ENCODE measurements at regions not wholly inside any gene's neighbourhood (a gene's known extent, or its start where the extent isn't known, plus 50 kb on each side); places are given as distances from the start of the nearest gene placed in this dataset.

GRCh38 chr2:16473575-16473974, 192.1 kb downstream of the CYRIA start:
- no peak overlapping the region for H3K27ac ChIP-seq (ENCODE audit: low read length)
- H3K4me1 ChIP-seq (ENCODE audit: control insufficient read depth, low read depth, low read length): no peaks in the 10 kb centered on the region
- H3K4me3 ChIP-seq (ENCODE audit: low read length): no peak overlapping the region
- no peak overlapping the region for H3K9ac ChIP-seq (ENCODE audit: low read length)
- H3K36me3 ChIP-seq (ENCODE audit: control insufficient read depth, low read depth, low read length): no peaks in the 10 kb centered on the region
- no peaks in the 10 kb centered on the region for H3K9me3 ChIP-seq (ENCODE audit: control insufficient read depth, low read depth, low read length)
- no peaks in the 10 kb centered on the region for H3K27me3 ChIP-seq (ENCODE audit: control insufficient read depth, insufficient read depth, low read length)

GRCh38 chr2:16470936-16471490, 194.6 kb downstream of the CYRIA start:
- no peaks in the 10 kb centered on the region for H3K27me3 ChIP-seq (ENCODE audit: control insufficient read depth, insufficient read depth, low read length)
- H3K9ac ChIP-seq (ENCODE audit: low read length): no peak overlapping the region
- no peak overlapping the region for H3K4me3 ChIP-seq (ENCODE audit: low read length)
- H3K27ac ChIP-seq (ENCODE audit: low read length): no peak overlapping the region
- no peaks in the 10 kb centered on the region for H3K4me1 ChIP-seq (ENCODE audit: control insufficient read depth, low read depth, low read length)
- H3K9me3 ChIP-seq (ENCODE audit: control insufficient read depth, low read depth, low read length): no peaks in the 10 kb centered on the region
- no peaks in the 10 kb centered on the region for H3K36me3 ChIP-seq (ENCODE audit: control insufficient read depth, low read depth, low read length)

GRCh38 chr2:16466821-16467151, 198.8 kb downstream of the CYRIA start:
- H3K4me3 ChIP-seq (ENCODE audit: low read length): no peak overlapping the region
- H3K9me3 ChIP-seq (ENCODE audit: control insufficient read depth, low read depth, low read length): no peaks in the 10 kb centered on the region
- no peaks in the 10 kb centered on the region for H3K4me1 ChIP-seq (ENCODE audit: control insufficient read depth, low read depth, low read length)
- H3K27ac ChIP-seq (ENCODE audit: low read length): no peak overlapping the region
- no peaks in the 10 kb centered on the region for H3K36me3 ChIP-seq (ENCODE audit: control insufficient read depth, low read depth, low read length)
- H3K27me3 ChIP-seq (ENCODE audit: control insufficient read depth, insufficient read depth, low read length): no peaks in the 10 kb centered on the region
- no peak overlapping the region for H3K9ac ChIP-seq (ENCODE audit: low read length)

DNA sequence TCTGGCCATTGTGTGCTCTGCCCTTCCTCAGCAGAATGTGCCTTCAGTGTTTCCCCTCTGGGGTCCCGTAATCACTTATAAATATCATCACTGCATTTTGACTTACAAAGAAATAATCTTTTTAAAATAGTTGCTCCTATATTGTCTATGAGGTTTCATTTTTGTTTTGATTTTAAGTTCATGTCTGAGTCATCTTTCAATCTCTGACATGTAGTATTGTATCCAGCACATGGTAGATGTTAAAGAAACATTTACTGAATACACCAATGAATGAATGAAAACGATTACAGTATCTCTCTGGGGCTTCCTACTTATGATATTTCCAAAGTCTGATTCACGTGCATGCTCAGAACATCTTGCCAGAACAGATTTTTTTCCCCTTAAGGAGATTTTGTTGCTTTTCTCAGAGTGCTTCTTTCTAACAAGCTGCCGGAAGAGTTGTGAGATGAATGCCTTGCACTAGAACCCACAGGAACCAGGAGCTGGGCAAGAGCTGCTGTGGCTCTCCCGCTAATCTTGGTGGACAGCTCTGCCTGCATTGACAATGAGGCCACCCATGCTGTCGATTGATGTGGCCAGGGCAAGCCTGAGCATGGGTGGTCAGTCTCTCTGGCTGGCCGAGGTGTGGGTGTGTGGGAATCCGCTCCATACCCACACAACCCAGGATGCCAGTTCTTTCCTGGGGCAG, 199.4 kb downstream of the CYRIA start:
- Histone ChIP-seq H3K4me1 (ENCODE audit: control insufficient read depth, low read depth, low read length) (no peaks in the 10 kb centered on the region), H3K27ac (ENCODE audit: low read length) (no peak overlapping the region)

DNA sequence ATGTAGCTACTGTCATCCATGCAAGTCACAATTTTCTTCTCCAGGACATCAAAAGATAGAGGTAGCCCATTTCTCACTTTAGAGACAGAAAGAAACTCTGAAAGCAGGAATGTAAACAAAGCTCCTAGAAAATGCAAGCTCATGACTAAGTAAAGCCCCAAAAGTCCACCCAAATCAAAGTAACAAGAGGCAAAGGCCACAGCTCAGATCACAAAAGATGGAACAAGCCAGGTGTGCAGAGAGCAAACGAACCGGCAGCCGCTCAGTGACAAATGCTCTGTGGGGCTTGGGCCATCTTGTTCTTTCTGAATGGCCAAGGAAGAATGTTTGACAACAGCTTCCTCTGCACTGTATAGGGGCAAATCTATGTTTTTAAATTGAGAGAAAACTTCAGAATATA, 201.0 kb downstream of the CYRIA start:
- H3K36me3 ChIP-seq (ENCODE audit: control insufficient read depth, low read depth, low read length): no peaks in the 10 kb centered on the region
- H3K27ac ChIP-seq (ENCODE audit: low read length): no peak overlapping the region
- H3K4me3 ChIP-seq (ENCODE audit: low read length): no peak overlapping the region
- no peak overlapping the region for H3K9ac ChIP-seq (ENCODE audit: low read length)
- no peaks in the 10 kb centered on the region for H3K4me1 ChIP-seq (ENCODE audit: control insufficient read depth, low read depth, low read length)
- no peaks in the 10 kb centered on the region for H3K27me3 ChIP-seq (ENCODE audit: control insufficient read depth, insufficient read depth, low read length)
- H3K9me3 ChIP-seq (ENCODE audit: control insufficient read depth, low read depth, low read length): no peaks in the 10 kb centered on the region

More for the DNA sequence above, 199.4 kb downstream of the CYRIA start:
- no peaks in the 10 kb centered on the region for H3K9me3 ChIP-seq (ENCODE audit: control insufficient read depth, low read depth, low read length)
- no peak overlapping the region for H3K4me3 ChIP-seq (ENCODE audit: low read length)
- H3K9ac ChIP-seq (ENCODE audit: low read length): no peak overlapping the region
- H3K36me3 ChIP-seq (ENCODE audit: control insufficient read depth, low read depth, low read length): no peaks in the 10 kb centered on the region
- H3K27me3 ChIP-seq (ENCODE audit: control insufficient read depth, insufficient read depth, low read length): no peaks in the 10 kb centered on the region

DNA sequence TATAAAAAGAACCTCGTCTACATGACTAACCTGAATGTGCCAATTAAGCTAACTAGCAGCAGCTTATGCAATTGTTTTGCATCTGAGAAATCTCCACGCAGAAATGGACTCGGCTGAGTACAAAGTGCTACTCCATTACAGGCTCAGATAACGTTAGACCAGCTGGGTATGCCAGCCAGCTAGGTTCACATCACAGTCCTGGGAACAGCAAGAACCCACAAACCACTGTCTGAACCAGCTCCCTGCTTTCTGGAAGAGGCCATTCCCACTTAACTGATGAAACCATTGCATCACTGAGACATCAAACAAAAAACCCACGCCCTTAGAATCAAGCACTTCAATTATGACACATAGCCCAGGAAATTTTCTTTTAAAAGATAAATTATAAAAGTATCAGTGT, 202.7 kb downstream of the CYRIA start:
- Histone ChIP-seq H3K4me3 (ENCODE audit: low read length) (no peak overlapping the region), H3K4me1 (ENCODE audit: control insufficient read depth, low read depth, low read length) (no peaks in the 10 kb centered on the region), H3K9me3 (ENCODE audit: control insufficient read depth, low read depth, low read length) (no peaks in the 10 kb centered on the region), H3K9ac (ENCODE audit: low read length) (no peak overlapping the region), H3K27ac (ENCODE audit: low read length) (no peak overlapping the region), H3K36me3 (ENCODE audit: control insufficient read depth, low read depth, low read length) (no peaks in the 10 kb centered on the region), H3K27me3 (ENCODE audit: control insufficient read depth, insufficient read depth, low read length) (no peaks in the 10 kb centered on the region)

- Histone ChIP-seq H3K9me3 (ENCODE audit: control insufficient read depth, low read depth, low read length) (no peaks in the 10 kb centered on the region), H3K27me3 (ENCODE audit: control insufficient read depth, insufficient read depth, low read length) (no peaks in the 10 kb centered on the region), H3K27ac (ENCODE audit: low read length) (no peak overlapping the region), H3K4me1 (ENCODE audit: control insufficient read depth, low read depth, low read length) (no peaks in the 10 kb centered on the region), H3K4me3 (ENCODE audit: low read length) (no peak overlapping the region), H3K36me3 (ENCODE audit: control insufficient read depth, low read depth, low read length) (no peaks in the 10 kb centered on the region), H3K9ac (ENCODE audit: low read length) (no peak overlapping the region)
These were observed 204.0 kb downstream of the CYRIA start for GRCh38 chr2:16461672-16462071.

GRCh38 chr2:16459606-16460005, 206.0 kb downstream of the CYRIA start:
- Histone ChIP-seq H3K9me3 (ENCODE audit: control insufficient read depth, low read depth, low read length) (no peaks in the 10 kb centered on the region), H3K36me3 (ENCODE audit: control insufficient read depth, low read depth, low read length) (no peaks in the 10 kb centered on the region), H3K9ac (ENCODE audit: low read length) (no peak overlapping the region), H3K27me3 (ENCODE audit: control insufficient read depth, insufficient read depth, low read length) (no peaks in the 10 kb centered on the region), H3K27ac (ENCODE audit: low read length) (no peak overlapping the region), H3K4me1 (ENCODE audit: control insufficient read depth, low read depth, low read length) (no peaks in the 10 kb centered on the region), H3K4me3 (ENCODE audit: low read length) (no peak overlapping the region)

DNA sequence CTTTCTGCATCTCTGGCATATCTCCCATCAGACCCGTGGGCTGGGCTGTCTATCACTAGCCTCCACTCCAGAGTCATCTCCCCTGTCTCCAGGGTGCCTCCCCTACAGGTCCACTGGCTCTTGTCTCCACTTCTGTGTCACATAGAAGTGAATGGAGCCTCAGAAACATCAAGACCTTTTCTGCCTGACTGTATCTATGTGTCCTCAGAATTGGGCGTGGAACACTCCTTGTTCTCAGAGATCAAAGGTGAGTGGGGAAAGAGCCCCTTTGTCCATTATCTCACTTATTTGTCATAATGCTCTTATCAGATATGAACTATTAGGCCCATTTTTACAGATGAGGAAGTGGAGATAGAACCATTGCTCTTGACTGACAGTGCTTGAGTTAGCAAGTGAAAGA, 211.0 kb downstream of the CYRIA start:
- Histone ChIP-seq H3K9ac (ENCODE audit: low read length) (no peak overlapping the region), H3K27me3 (ENCODE audit: control insufficient read depth, insufficient read depth, low read length) (no peaks in the 10 kb centered on the region), H3K4me3 (ENCODE audit: low read length) (no peak overlapping the region), H3K9me3 (ENCODE audit: control insufficient read depth, low read depth, low read length) (no peaks in the 10 kb centered on the region), H3K27ac (ENCODE audit: low read length) (no peak overlapping the region), H3K4me1 (ENCODE audit: control insufficient read depth, low read depth, low read length) (no peaks in the 10 kb centered on the region), H3K36me3 (ENCODE audit: control insufficient read depth, low read depth, low read length) (no peaks in the 10 kb centered on the region)

- Histone ChIP-seq H3K27me3 (ENCODE audit: control insufficient read depth, insufficient read depth, low read length) (no peaks in the 10 kb centered on the region), H3K9me3 (ENCODE audit: control insufficient read depth, low read depth, low read length) (no peaks in the 10 kb centered on the region), H3K4me1 (ENCODE audit: control insufficient read depth, low read depth, low read length) (no peaks in the 10 kb centered on the region), H3K4me3 (ENCODE audit: low read length) (no peak overlapping the region), H3K9ac (ENCODE audit: low read length) (no peak overlapping the region), H3K27ac (ENCODE audit: low read length) (no peak overlapping the region), H3K36me3 (ENCODE audit: control insufficient read depth, low read depth, low read length) (no peaks in the 10 kb centered on the region)
These were observed 213.5 kb downstream of the CYRIA start for GRCh38 chr2:16452123-16452522.

DNA sequence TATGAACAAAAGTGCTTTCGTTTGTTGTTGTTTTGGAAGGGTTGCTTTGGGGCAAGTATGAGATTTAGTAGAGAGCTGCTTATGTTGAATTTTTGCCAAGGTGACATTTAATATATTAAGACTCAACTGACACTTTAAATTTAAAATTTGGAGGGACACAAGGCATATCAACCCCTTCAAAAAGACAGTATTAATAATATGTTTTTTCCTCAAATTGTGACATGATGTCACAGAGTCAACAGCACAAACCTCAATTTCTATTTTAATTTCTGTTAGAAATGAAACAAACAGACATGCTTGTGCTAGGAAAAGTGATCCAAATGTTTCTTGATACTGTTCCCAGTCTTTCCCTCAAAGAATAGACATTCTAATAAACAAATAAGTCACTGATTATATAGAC, 218.9 kb downstream of the CYRIA start:
- Histone ChIP-seq H3K27ac (ENCODE audit: low read length) (no peak overlapping the region), H3K4me3 (ENCODE audit: low read length) (no peak overlapping the region), H3K9me3 (ENCODE audit: control insufficient read depth, low read depth, low read length) (no peaks in the 10 kb centered on the region), H3K27me3 (ENCODE audit: control insufficient read depth, insufficient read depth, low read length) (no peaks in the 10 kb centered on the region), H3K9ac (ENCODE audit: low read length) (no peak overlapping the region), H3K4me1 (ENCODE audit: control insufficient read depth, low read depth, low read length) (no peaks in the 10 kb centered on the region), H3K36me3 (ENCODE audit: control insufficient read depth, low read depth, low read length) (no peaks in the 10 kb centered on the region)

GRCh38 chr2:16442971-16443370, 222.7 kb downstream of the CYRIA start:
- Histone ChIP-seq H3K27me3 (ENCODE audit: control insufficient read depth, insufficient read depth, low read length) (no peaks in the 10 kb centered on the region), H3K27ac (ENCODE audit: low read length) (no peak overlapping the region), H3K9ac (ENCODE audit: low read length) (no peak overlapping the region), H3K4me3 (ENCODE audit: low read length) (no peak overlapping the region), H3K9me3 (ENCODE audit: control insufficient read depth, low read depth, low read length) (no peaks in the 10 kb centered on the region), H3K4me1 (ENCODE audit: control insufficient read depth, low read depth, low read length) (no peaks in the 10 kb centered on the region), H3K36me3 (ENCODE audit: control insufficient read depth, low read depth, low read length) (no peaks in the 10 kb centered on the region)

Data from iPS-18a (cell line).